GM19328 (cell line): ENCODE measurements at regions not wholly inside any gene's neighbourhood (a gene's known extent, or its start where the extent isn't known, plus 50 kb on each side); places are given as distances from the start of the nearest gene placed in this dataset.
"Not testable (repeated sequence)": the region's sequence is repeated elsewhere in the genome, so short reads cannot be mapped to it uniquely, and the experiment has no call there.

Source experiments
- ATAC-seq: cut with Tn5 transposase; IDR thresholded peaks from one replicate; pipeline ENCODE4 v1.9.1; 2021; ENCODE audit warnings: mild to moderate bottlenecking, moderate library complexity; ENCODE audit not compliant: unreplicated experiment

- no peak for ATAC-seq
Measured at GRCh38 chr1:163562355-163562754, 240.6 kb downstream of the NUF2 start.

- no peak for ATAC-seq
Measured at GRCh38 chr1:163565166-163565565, 243.4 kb downstream of the NUF2 start.

DNA sequence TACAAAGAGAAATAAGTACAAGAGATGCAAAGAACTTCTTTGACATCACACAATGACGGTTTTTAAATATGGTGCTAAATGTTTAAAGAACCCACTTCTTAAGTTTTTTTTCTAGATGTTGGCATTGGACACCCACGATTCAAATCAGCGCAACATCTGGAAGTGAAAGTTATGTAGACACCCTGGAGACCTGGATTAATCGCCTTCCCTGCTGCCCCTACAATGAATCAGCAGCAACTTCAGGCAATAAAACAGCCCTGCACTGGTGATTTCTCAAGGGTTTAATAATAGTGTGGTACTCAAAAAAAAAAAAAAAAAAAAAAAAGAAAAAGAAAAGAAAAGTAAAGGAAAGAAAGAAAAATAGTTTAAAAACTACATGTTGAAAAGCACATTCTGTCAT is 248.3 kb downstream of the NUF2 start:
- no peak for ATAC-seq

- ATAC-seq: no peak
Measured at GRCh38 chr1:163571950-163572349, 250.2 kb downstream of the NUF2 start.

GRCh38 chr1:163574119-163574518 is 252.4 kb downstream of the NUF2 start:
- ATAC-seq: no peak

DNA sequence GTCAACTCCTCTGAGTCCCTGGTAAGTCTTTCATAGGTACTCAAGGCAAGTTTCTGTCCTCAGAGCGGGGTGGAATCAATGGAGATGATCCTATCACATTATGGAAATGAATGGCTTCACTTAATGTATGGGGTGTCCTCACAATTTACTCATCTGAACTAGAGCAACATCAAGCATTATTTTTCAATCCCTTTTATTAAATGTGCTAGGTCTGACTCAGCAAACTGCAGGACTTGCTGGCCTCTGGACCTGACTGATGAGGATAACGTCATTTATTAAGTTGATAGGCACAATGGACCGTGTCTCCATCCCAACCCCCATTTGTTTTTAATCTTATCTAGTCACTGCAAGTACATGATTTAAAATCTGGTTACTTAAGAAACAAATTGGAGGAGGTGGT is 259.2 kb downstream of the NUF2 start:
- no peak for ATAC-seq

DNA sequence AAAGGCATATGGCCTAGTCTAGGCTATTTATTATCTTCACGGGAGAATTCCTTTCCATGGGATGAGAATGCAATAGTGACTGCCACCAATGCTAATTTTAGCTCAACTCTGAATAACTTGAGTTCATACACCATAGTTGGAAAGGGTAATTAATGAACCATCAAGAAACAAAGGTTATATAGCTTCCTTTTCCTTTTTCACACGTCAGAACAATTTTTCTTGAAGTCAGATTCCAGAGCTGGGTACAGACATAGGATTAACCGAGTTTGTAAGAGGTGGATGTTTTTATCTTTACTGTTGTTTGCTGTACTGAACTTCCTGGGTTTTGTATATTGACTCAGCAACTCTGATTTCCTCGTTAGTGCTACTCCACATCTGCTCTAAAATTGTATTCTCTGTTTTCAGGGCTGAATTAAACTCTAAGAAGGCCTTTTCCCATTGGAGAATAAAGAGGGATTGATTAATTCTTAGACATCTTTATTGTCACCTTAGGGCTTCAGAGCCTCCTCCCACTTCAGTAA is 262.0 kb downstream of the NUF2 start:
- no peak for ATAC-seq

GRCh38 chr1:163585796-163586195 is 264.0 kb downstream of the NUF2 start:
- ATAC-seq: no peak

GRCh38 chr1:163588796-163589195 is 267.0 kb downstream of the NUF2 start:
- ATAC-seq: no peak

- no peak for ATAC-seq
Measured at GRCh38 chr1:163589735-163590134, 268.0 kb downstream of the NUF2 start.

- ATAC-seq: not testable (repeated sequence)
Measured at GRCh38 chr1:163591131-163591530, 269.4 kb downstream of the NUF2 start.

DNA sequence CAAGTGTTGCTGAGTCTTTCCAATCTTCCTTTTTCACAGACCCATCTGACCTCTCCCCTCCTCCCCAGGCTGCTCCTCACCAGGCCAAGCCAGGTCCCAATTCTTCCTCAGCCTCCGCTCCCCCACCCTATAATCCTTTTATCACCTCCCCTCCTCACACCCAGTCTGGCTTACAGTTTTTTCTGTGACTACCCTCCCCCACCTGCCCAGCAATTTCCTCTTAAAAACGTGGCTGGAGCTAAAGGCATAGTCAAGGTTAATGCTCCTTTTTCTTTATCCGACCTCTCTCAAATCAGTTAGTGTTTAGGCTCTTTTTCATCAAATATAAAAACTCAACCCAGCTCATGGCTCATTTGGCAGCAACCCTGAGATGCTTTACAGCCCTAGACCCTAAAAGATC is 270.9 kb downstream of the NUF2 start:
- ATAC-seq: not testable (repeated sequence)

GRCh38 chr1:163596106-163596505 is 274.4 kb downstream of the NUF2 start:
- not testable (repeated sequence) for ATAC-seq

GRCh38 chr1:163596541-163597258 is 274.9 kb downstream of the NUF2 start:
- no peak for ATAC-seq

DNA sequence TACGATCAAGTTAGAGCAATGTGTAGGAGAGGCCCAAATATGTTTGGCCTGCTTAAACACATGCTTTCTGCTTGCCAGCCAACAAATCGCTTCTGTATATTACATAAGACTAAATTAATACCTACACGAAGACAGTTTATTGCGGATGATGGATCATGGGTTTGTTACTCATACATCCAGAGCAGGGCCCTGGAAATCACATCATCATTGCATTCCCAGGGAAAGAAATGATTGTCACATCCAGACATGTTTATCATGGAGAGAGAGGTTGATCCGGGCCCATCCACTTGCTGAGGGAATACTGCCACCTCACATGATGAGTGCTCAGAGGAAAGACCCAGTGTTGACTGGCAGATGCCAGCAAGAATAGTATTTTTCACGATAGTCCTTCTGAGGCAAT is 282.6 kb downstream of the NUF2 start:
- ATAC-seq: no peak

DNA sequence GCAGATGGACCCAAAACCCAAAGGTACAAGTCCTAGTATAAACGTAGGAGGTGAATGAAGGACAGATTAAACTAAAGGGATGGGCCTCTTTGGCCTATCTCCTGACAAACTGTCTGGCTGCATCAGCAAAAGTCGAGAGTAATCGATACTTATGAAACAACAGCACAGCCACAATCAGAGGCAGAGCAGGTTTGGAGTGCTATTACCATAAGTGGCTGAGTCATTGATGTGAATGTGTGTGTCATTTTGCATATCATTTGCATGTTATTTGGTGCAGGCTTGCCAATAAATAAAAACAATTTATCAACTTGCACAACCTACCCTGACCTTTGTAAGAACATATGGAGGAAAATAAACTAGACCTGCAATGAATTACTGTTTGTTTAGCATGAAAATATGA is 283.1 kb downstream of the NUF2 start:
- ATAC-seq: no peak

DNA sequence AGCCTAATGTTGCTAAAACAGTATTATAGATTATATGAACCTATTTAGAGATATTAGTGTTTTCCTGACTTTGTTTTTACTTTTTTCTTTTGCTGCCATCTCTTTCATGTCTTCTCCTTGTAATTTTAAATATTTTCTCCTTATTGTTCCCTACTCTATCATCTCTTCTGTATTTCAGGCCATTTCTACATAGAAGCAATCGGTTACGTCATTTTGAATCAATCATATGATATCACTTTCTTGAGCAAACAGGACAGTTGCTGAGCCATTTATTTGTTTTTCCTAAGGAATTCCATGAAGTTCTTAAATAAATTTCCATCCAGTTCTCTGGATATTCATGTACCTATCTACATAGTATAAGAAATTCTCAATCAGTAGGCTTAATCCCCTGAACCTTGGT is 287.2 kb downstream of the NUF2 start:
- no peak for ATAC-seq

- no peak for ATAC-seq
Measured at GRCh38 chr1:163609858-163610257, 288.1 kb downstream of the NUF2 start.

GRCh38 chr1:163610486-163610885 is 288.7 kb downstream of the NUF2 start:
- no peak for ATAC-seq

- ATAC-seq: no peak
Measured at GRCh38 chr1:163614361-163614760, 292.6 kb downstream of the NUF2 start.

DNA sequence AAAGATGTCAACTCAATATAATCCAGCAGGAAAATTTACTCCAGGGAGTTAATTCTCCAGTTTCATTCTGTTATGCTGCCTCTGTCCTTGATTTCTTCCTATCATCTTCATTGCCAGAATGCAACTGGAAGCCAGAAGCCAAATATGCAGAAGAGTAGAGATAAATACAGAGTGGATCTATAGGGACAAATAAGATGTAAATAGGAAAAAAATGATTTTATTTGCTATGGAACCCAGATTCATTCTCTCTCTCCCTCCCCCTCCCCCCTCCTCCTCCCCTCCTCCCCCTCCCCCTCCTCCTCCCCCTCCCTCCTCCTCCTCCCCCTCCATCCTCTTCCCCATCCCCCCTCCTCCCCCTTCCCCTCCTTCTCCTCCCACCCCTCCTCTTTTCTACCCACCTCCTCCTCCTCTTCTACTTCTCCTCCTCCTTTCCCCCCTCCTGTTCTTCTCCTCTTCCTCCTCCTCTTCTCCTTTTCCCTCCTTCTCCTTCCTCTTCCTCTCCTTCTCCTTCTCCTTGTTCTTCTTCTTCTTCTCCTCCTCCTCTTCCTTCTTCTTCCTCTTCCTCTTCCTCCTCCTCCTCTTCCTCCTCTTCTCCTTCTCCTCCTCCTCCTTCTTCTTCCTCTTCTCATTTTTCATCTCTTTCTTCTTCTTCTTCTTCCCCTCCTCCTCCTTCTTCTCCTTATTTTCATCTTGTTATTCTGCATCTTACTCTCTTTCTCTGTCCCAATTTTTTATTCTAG is 306.4 kb downstream of the NUF2 start:
- no peak for ATAC-seq

DNA sequence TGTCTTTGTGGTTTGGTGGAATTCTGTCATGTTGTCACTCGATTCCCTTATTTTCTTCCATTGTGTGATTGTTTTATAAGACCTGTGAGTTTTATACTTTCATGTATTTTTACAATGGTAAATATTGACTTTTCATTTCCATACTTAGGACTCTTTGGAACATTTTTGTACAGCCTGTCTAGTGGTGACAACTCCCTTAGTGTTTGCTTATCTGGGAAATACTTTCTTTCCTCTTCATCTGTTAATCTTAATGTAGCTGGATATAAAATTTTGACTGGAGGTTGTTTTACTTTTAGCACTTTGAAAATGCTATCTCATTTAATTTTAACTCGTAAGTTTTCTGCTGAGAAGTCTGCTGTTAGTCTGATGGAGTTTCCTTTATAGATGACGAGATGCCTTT is 310.5 kb downstream of the NUF2 start:
- no peak for ATAC-seq
